ENCODE measurements at regions not wholly inside any gene's neighbourhood (a gene's known extent, or its start where the extent isn't known, plus 50 kb on each side); places are given as distances from the start of the nearest gene placed in this dataset.

DNA sequence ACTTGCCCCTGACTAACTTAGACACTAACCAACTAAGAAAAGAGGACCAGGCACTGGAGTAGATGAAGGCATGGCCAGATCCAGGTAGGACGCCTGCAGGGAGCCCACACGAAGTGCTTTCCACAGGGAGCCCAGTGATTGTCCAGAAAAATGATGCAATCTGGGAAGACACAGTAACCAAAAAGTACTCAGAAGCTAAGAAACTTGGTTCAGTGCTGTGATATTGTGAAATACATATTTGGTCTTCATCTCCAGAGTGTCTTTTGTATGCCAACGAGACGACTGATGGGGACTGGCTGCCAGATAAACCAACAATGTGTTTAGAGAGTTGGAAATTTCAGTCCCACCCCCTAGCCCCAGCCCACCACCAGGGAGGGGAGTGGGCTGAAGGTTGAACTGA, 135.0 kb downstream of the SP3 start:
- TF ChIP-seq, protein P1, sequence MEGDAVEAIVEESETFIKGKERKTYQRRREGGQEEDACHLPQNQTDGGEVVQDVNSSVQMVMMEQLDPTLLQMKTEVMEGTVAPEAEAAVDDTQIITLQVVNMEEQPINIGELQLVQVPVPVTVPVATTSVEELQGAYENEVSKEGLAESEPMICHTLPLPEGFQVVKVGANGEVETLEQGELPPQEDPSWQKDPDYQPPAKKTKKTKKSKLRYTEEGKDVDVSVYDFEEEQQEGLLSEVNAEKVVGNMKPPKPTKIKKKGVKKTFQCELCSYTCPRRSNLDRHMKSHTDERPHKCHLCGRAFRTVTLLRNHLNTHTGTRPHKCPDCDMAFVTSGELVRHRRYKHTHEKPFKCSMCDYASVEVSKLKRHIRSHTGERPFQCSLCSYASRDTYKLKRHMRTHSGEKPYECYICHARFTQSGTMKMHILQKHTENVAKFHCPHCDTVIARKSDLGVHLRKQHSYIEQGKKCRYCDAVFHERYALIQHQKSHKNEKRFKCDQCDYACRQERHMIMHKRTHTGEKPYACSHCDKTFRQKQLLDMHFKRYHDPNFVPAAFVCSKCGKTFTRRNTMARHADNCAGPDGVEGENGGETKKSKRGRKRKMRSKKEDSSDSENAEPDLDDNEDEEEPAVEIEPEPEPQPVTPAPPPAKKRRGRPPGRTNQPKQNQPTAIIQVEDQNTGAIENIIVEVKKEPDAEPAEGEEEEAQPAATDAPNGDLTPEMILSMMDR (IDR thresholded peaks at IDR 0.05; ENCODE audit: control insufficient read depth, extremely low read depth, insufficient read depth): no peak
- DNase-seq (ENCODE audit: low read depth): no peak
- H3K4me3 ChIP-seq (ENCODE audit: low read depth, low read length): no peak overlapping the region

DNA sequence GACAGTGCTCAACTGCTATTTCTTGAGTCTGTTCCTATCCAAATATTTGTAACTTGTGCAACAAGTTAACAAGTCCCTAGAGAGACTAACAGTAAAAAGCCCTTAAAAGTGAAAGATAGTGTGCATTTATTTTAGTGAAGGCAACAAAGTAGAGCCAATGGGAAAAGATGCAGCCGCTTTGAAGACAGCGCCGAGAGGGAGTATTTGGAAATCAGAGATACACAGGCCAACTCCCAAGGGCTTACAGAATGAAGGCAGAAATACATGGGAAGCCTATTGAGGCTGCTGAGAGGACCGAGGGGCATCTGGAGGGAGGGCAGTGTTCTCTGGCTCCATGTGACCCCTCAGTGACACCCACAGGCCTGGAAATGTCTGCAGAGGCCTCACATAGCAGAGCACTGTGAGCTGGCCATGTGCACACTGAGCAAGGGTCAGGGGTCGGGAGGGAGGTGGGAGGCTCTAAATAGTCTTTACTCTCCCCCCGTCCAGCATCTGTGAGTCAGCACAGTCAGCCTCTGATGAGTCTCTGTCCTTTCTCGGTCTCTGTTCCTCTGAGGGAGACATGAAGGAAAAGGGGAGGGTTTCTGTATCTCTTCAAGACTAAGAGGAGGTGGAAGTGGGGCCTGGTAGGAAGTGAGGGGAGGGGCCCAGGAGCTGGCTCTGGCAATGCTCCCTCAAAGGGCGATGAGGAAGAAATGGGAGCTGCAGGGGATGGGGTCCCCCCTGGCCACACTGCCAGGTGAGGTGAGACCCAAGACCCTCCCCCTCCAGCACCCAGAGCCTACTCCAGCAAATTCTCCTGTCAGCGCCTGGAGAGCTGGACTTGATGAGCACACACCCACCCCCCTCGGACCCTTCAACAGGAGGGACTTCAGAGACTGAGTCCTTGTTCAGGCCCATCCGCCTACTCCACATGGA, 133.6 kb downstream of the SP3 start:
- TF ChIP-seq, protein P1 (IDR thresholded peaks at IDR 0.05; ENCODE audit: control insufficient read depth, extremely low read depth, insufficient read depth): no peak
- no peak overlapping the region for H3K4me3 ChIP-seq (ENCODE audit: low read depth, low read length)
- no peak for DNase-seq (ENCODE audit: low read depth)

DNA sequence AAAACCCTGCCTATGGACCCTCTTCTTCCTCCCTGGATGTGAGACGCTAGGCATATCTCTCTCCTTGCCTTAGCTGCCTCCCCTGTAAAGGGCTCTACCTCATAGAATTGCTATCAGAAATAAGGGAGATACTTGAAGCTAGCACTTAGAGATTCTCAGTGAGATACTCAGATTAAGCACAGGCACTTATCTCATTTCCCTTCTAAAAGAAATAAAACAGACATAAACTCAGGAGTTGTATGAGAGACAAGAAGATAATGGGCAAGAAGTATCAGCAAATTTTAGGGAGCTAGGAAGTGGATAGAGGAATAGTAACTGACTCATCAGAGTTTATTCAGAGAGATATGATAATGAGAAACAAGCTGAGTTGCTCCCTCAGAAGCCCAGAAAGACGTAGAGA, 131.0 kb downstream of the SP3 start:
- TF ChIP-seq, protein P1 (IDR thresholded peaks at IDR 0.05; ENCODE audit: control insufficient read depth, extremely low read depth, insufficient read depth): no peak
- DNase-seq (ENCODE audit: low read depth): no peak
- H3K4me3 ChIP-seq (ENCODE audit: low read depth, low read length): no peak overlapping the region

GRCh38 chr2:173835726-173836125, 129.4 kb downstream of the SP3 start:
- TF ChIP-seq, protein P1 (IDR thresholded peaks at IDR 0.05; ENCODE audit: control insufficient read depth, extremely low read depth, insufficient read depth): no peak
- H3K4me3 ChIP-seq (ENCODE audit: low read depth, low read length): no peak overlapping the region
- DNase-seq (ENCODE audit: low read depth): no peak

DNA sequence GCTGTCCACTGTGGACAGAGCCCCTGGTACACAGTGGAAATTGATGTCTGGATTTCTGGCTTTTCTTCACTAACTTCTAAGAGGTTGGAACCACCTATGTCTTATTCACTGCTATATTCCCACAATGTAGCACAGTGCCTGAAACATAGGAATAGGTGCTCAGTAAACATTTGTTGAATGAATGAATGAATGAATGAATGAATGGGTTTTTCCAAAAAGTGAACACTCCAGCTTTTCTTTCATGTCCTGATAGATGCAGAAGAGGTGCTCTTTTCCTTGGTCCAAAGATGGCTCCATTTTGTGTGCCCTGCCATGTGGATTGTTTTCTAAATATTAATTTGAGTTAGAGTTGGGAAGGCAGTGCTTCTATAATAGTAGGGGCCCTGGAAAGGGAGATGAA, 124.1 kb downstream of the SP3 start:
- DNase-seq (ENCODE audit: low read depth): no peak
- H3K4me3 ChIP-seq (ENCODE audit: low read depth, low read length): no peak overlapping the region
- TF ChIP-seq, protein P1 (IDR thresholded peaks at IDR 0.05; ENCODE audit: control insufficient read depth, extremely low read depth, insufficient read depth): no peak

GRCh38 chr2:173843526-173843925, 121.6 kb downstream of the SP3 start:
- no peak for DNase-seq (ENCODE audit: low read depth)
- H3K4me3 ChIP-seq (ENCODE audit: low read depth, low read length): no peak overlapping the region
- TF ChIP-seq, protein P1 (IDR thresholded peaks at IDR 0.05; ENCODE audit: control insufficient read depth, extremely low read depth, insufficient read depth): no peak

Measured in LNCaP clone FGC (cell line).